Heart left ventricle (tissue), 16 donors: ENCODE measurements at regions not wholly inside any gene's neighbourhood (a gene's known extent, or its start where the extent isn't known, plus 50 kb on each side); places are given as distances from the start of the nearest gene placed in this dataset.

Experiments used
- ATAC-seq, 4 donors: fragments of 200-7000 bp; cut with Tn5 transposase; one replicate each; pipeline ENCODE4 v1.9.1; 2020 to 2022; ENCODE audit warnings: moderate library complexity in 4 of 4, mild to moderate bottlenecking in 3 of 4, moderate number of reproducible peaks in 1 of 4
- DNase-seq, 5 donors: peaks; one replicate each; pipeline ENCODE4 v3.0.0-alpha.2; 2020
- H3K27ac ChIP-seq, 12 donors: fragments of 200-600 bp; sonication (generic) in 4 of 12; one replicate each; pipeline versions ENCODE4 v1.5.0 to v1.8.0; 2016 to 2022; ENCODE audit warnings: mild to moderate bottlenecking in 2 of 12
- H3K27me3 ChIP-seq, 9 donors: fragments of 200-600 bp; sonication (generic) in 2 of 9; one replicate each; pipeline versions ENCODE4 v1.5.1 to v1.8.0; 2016 to 2022; ENCODE audit warnings: mild to moderate bottlenecking in 3 of 9
- H3K36me3 ChIP-seq, 9 donors: fragments of 200-600 bp; sonication (generic) in 2 of 9; one replicate each; pipeline versions ENCODE4 v1.5.0 to v1.8.0; 2018 to 2022; ENCODE audit warnings: mild to moderate bottlenecking in 2 of 9
- H3K4me1 ChIP-seq, 12 donors: fragments of 200-600 bp; sonication (generic) in 4 of 12; one replicate each; pipeline versions ENCODE4 v1.5.0 to v1.8.0; 2016 to 2022; ENCODE audit warnings: mild to moderate bottlenecking in 3 of 12
- H3K4me3 ChIP-seq, 12 donors: fragments of 200-600 bp; sonication (generic) in 4 of 12; one replicate each; pipeline versions ENCODE4 v1.5.0 to v1.8.0; 2017 to 2022; ENCODE audit warnings: mild to moderate bottlenecking in 9 of 12, moderate library complexity in 4 of 12
- H3K9me3 ChIP-seq, 12 donors: fragments of 200-600 bp; sonication (generic) in 4 of 12; one replicate each; pipeline versions ENCODE4 v1.5.0 to v1.8.0; 2016 to 2022; ENCODE audit warnings: mild to moderate bottlenecking in 1 of 12
- POLR2A ChIP-seq, 2 donors: fragments of 450-650 bp; IDR thresholded peaks; one replicate each; pipeline ENCODE4 v1.6.1; 2017; ENCODE audit warnings: antibody characterized with exemption in 2 of 2, mild to moderate bottlenecking in 2 of 2, moderate library complexity in 2 of 2
- WGBS, 4 donors: extraction: QIAGEN DNeasy Blood & Tissue Kit in 2 of 4; methylation state at CpG; one replicate each; pipeline versions ENCODE4 v1.1.5 to v1.1.7; 2013 to 2018; 5-methylcytosine and 5-hydroxymethylcytosine counted together
- intact Hi-C, 10 donors: fragments of 100-400 bp; cut with DNase I; formaldehyde crosslinking; loops; one replicate each; pipeline versions ENCODE4 v1.11.1 to v1.14.2; 2022
- TF ChIP-seq, protein P1 (sequence below), 12 donors: fragments of 200-600 bp; sonication (generic) in 4 of 12; IDR thresholded peaks; one replicate each; pipeline versions ENCODE4 v1.5.0 to v1.8.0; 2018 to 2022; ENCODE audit warnings: antibody characterized with exemption in 12 of 12, mild to moderate bottlenecking in 5 of 12
- donor health status: ischemic (EF 13 %, LVEDD 7.1; RV severe dilation, severe dysfunction).
- donor health status: healthy with polysubstance abuse.
- donor health status: DM: no; HTN: yes; CAD: no.
- donor health status: DM: no; HTN: no; CAD: no.
- donor health status: ischemic (EF 25% LVEDD 6.9; RV normal size, moderate dysfunction).
- donor health status: ischemic (EF 25% LVEDD 5.7; RV mildly dilated, moderate dysfunction).
- donor health status: healthy.
- donor health status: DM: yes; HTN: yes; CAD: no.
- donor health status: ischemic (EF 35%, LVEDD 5.7; RV mildly dilated, moderate dysfunction).
- donor health status: nonischemic (EF 11% LVEDD 7.7; RV severe dilation, severe dysfunction).
- donor health status: DM: yes; HTN: yes; CAD: no.
- donor health status: PGD.
- donor health status: ischemic (EF 29% LVEDD 5.4; RV normal size, mild dysfunction).
- donor health status: nonischemic (EF 23%, LVEDD 6.1; RV moderate dilation, normal function).

DNA sequence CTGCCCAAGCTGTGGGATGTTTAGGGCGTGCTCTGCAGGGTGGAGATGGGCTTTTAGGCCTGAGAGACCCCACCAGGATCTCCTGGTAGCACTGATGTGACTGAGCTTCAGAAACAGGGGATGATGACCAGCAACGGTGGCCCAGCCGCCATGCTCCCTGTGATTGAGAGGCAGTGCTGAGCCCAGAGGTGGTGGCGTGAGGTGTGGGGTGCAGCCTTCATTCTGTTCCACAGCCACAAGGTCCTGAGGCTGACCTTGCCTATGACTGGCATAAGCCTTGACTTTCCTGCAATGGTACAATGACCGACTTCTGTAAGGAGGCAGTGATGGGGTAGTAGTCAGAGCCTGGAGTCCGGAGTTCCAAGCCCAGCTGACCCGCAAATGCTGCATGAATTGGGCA lies 263.3 kb downstream of the TSN start:
- TF ChIP-seq, protein P1, sequence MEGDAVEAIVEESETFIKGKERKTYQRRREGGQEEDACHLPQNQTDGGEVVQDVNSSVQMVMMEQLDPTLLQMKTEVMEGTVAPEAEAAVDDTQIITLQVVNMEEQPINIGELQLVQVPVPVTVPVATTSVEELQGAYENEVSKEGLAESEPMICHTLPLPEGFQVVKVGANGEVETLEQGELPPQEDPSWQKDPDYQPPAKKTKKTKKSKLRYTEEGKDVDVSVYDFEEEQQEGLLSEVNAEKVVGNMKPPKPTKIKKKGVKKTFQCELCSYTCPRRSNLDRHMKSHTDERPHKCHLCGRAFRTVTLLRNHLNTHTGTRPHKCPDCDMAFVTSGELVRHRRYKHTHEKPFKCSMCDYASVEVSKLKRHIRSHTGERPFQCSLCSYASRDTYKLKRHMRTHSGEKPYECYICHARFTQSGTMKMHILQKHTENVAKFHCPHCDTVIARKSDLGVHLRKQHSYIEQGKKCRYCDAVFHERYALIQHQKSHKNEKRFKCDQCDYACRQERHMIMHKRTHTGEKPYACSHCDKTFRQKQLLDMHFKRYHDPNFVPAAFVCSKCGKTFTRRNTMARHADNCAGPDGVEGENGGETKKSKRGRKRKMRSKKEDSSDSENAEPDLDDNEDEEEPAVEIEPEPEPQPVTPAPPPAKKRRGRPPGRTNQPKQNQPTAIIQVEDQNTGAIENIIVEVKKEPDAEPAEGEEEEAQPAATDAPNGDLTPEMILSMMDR (IDR thresholded peaks at IDR 0.05), result no peak
- no peak for TF ChIP-seq POLR2A (IDR thresholded peaks at IDR 0.05)
- no peak for ATAC-seq
- Histone ChIP-seq H3K27ac (no peak overlapping the region), H3K9me3 (no peaks in the 10 kb centered on the region), H3K4me3 (no peak overlapping the region), H3K36me3 (no peaks in the 10 kb centered on the region), H3K4me1 (peaks cover 0 to 3% (median 0%) of the 10 kb centered on the region in 12 donors), H3K27me3 (peaks cover 0 to 8% (median 0%) of the 10 kb centered on the region in 9 donors)
- 96 to 97% (median 96%) methylated on average over 6 to 7 of the region's 7 CpGs for WGBS, 4 donors
- intact Hi-C loops, result no loop called here
- DNase-seq, result no peak

DNA sequence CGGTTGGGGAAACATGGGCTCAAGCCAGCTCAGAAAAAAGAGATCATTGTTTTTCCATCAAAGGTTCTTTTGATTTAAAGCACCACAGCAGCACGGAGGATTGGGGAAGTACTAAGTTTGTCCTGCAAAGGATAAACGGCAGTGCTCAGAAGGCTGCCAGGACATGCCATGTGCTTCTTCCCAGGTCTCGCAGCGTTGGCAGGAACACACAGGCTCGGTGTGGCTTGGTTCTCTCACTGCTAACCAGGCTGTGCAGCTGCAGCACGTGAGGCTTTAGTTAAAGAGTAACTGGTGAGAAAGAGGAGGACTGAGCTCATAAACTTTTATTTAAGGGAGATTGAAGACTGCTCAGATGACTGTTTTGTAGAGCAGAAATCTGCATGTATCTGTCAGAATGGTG lies 264.3 kb downstream of the TSN start:
- peak in 1 of 4 donors; percentile 39 for ATAC-seq
- no peaks in the 10 kb centered on the region for H3K9me3 ChIP-seq
- H3K4me3 ChIP-seq, result no peak overlapping the region
- DNase-seq, result no peak
- H3K4me1 ChIP-seq, result peaks cover 0 to 3% (median 0%) of the 10 kb centered on the region in 12 donors
- peaks cover 0 to 8% (median 0%) of the 10 kb centered on the region in 9 donors for H3K27me3 ChIP-seq
- H3K27ac ChIP-seq, result no peak overlapping the region
- WGBS, 4 donors, result 17 to 36% (median 29%) methylated on average over 7 of the region's 7 CpGs
- intact Hi-C loops, result no loop called here
- H3K36me3 ChIP-seq, result no peaks in the 10 kb centered on the region
- TF ChIP-seq, protein P1 (IDR thresholded peaks at IDR 0.05), result no peak
- TF ChIP-seq POLR2A (IDR thresholded peaks at IDR 0.05), result no peak

DNA sequence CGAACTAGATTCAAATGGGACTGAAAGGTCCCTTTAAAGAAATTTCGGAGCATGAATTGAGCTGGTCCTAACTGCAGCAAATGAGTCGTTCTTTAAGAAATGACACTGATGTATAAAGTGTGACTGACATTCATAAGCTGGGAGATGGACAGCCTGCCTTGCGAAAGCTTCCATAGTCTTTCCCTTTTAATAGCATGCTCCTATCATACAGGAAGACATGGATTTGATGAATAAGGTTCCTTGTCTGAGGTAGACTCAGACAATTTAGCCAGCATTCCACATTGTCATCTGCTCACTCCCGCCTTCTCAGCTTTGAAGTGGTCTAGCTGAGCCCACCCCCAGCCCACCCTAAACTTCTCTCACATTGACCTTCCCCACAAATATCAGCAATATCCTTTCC lies 264.9 kb downstream of the TSN start:
- H3K9me3 ChIP-seq, result no peaks in the 10 kb centered on the region
- no peak for TF ChIP-seq POLR2A (IDR thresholded peaks at IDR 0.05)
- TF ChIP-seq, protein P1 (IDR thresholded peaks at IDR 0.05), result no peak
- intact Hi-C loops, result no loop called here
- no peak for ATAC-seq
- H3K36me3 ChIP-seq, result no peaks in the 10 kb centered on the region
- 74 to 82% (median 77%) methylated on average over 5 of the region's 5 CpGs for WGBS, 4 donors
- DNase-seq, result no peak
- peaks cover 0 to 8% (median 0%) of the 10 kb centered on the region in 9 donors for H3K27me3 ChIP-seq
- no peak overlapping the region for H3K4me3 ChIP-seq
- peaks cover 0 to 3% (median 0%) of the 10 kb centered on the region in 12 donors for H3K4me1 ChIP-seq
- no peak overlapping the region for H3K27ac ChIP-seq

DNA sequence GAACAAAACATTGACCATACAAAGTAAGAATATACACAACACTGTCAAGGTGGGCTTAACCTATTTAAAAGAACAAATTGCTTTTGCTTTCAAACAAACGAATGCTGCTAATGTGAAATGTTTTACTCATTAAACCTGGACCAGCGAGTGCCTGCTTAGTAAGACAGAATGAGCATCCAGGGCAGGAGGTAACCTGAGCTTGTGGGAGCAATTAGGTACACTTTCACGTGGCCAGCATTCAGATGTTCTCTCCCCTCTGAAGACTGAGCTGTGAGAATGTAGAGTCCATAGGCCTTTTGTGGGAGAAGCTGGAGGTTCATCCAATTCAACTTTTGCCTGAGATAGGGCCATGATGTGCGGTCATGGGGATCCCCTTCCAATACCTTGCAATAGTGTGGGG lies 266.5 kb downstream of the TSN start:
- no peak overlapping the region for H3K4me3 ChIP-seq
- ATAC-seq (no peak), DNase-seq (no peak)
- H3K27me3 ChIP-seq, result peaks cover 0 to 8% (median 0%) of the 10 kb centered on the region in 9 donors
- WGBS, 4 donors, result 88 to 91% (median 90%) methylated on average over 3 to 4 of the region's 4 CpGs
- no peak overlapping the region for H3K27ac ChIP-seq
- peaks cover 0 to 3% (median 0%) of the 10 kb centered on the region in 12 donors for H3K4me1 ChIP-seq
- no peaks in the 10 kb centered on the region for H3K9me3 ChIP-seq
- TF ChIP-seq, protein P1 (IDR thresholded peaks at IDR 0.05), result no peak
- TF ChIP-seq POLR2A (IDR thresholded peaks at IDR 0.05), result no peak
- intact Hi-C loops, result no loop called here
- no peaks in the 10 kb centered on the region for H3K36me3 ChIP-seq
